Bronchial epithelial cell (primary cell): ENCODE measurements at regions not wholly inside any gene's neighbourhood (a gene's known extent, or its start where the extent isn't known, plus 50 kb on each side); places are given as distances from the start of the nearest gene placed in this dataset.
A peak's percentile ranks its signal among the peaks of the same experiment; 100 is the strongest.
"Not testable (repeated sequence)": the region's sequence is repeated elsewhere in the genome, so short reads cannot be mapped to it uniquely, and the experiment has no call there.

Source experiments
- DNase-seq: peaks from one replicate; pipeline ENCODE4 v3.0.0-alpha.2; 2010; ENCODE audit warnings: low read depth
- FAIRE-seq: peaks from 2 replicates; lab custom pipeline; 2011; peaks lifted over from hg19 to GRCh38; lab: Jason Lieb, UNC
- H3K27me3 ChIP-seq: 2 replicates; pipeline ENCODE4 v1.5.1; 2011; ENCODE audit warnings: low read length; ENCODE audit not compliant: control insufficient read depth, insufficient read depth
- H3K36me3 ChIP-seq: 2 replicates; pipeline ENCODE4 v1.5.1; 2011; ENCODE audit warnings: low read length; ENCODE audit not compliant: control insufficient read depth, insufficient read depth
- H3K4me3 ChIP-seq: 2 replicates; pipeline ENCODE4 v1.5.1; 2011; ENCODE audit warnings: mild to moderate bottlenecking, low read depth, low read length, control low read depth
- TF ChIP-seq, protein P1 (sequence below): IDR thresholded peaks from 2 replicates; pipeline ENCODE4 v1.5.1; 2011; ENCODE audit warnings: mild to moderate bottlenecking, moderate library complexity, low read length, control low read depth, inconsistent platforms; ENCODE audit not compliant: insufficient read depth, severe bottlenecking

DNA sequence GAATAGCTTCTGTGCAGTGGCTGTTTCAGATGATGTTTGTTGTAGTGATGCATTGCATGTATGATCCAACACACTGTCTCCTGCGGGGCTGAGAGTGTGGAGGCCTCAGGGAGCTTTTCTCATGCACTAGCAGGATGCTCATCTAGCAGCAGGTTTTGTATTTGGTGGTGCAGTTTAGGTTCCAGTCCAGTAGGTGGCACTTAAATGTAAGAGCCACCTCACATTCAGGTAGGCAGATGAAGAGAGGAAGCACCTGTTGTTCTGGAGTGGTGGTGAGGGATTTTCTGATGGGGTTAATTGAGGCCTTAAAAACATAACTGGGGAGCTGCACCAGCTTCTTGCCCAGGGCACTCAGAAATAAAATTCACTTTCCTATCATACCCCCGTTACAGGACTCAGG is 300.9 kb downstream of the SPIN4 start:
- TF ChIP-seq, protein P1, sequence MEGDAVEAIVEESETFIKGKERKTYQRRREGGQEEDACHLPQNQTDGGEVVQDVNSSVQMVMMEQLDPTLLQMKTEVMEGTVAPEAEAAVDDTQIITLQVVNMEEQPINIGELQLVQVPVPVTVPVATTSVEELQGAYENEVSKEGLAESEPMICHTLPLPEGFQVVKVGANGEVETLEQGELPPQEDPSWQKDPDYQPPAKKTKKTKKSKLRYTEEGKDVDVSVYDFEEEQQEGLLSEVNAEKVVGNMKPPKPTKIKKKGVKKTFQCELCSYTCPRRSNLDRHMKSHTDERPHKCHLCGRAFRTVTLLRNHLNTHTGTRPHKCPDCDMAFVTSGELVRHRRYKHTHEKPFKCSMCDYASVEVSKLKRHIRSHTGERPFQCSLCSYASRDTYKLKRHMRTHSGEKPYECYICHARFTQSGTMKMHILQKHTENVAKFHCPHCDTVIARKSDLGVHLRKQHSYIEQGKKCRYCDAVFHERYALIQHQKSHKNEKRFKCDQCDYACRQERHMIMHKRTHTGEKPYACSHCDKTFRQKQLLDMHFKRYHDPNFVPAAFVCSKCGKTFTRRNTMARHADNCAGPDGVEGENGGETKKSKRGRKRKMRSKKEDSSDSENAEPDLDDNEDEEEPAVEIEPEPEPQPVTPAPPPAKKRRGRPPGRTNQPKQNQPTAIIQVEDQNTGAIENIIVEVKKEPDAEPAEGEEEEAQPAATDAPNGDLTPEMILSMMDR = no peak
- H3K36me3 ChIP-seq = no peaks in the 10 kb centered on the region
- no peaks in the 10 kb centered on the region for H3K27me3 ChIP-seq
- peak; percentile 0 for DNase-seq
- FAIRE-seq = no peak
- H3K4me3 ChIP-seq = no peak overlapping the region

DNA sequence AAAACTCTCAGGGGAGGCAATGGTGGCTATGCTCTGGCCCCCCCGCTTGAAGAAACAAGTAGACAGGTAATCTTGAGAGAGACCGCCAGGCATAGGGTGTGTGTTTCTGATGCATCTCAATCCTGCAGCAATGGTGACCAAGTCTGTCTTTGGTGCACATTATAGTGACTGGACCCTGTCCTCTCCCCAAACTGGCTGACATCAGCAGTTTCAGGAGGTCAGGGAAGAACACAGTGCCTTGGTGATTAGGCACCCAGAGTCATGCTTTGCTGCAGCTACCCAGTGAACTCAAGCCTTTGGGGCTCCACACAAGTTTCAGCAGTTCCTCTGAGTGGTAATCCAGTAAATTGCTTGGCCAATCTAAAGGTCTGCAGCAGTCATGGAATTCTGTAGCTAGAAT is 318.3 kb downstream of the SPIN4 start:
- FAIRE-seq (peak; percentile 82), DNase-seq (no peak)
- no peak overlapping the region for H3K4me3 ChIP-seq
- TF ChIP-seq, protein P1 = no peak
- H3K27me3 ChIP-seq = no peaks in the 10 kb centered on the region
- H3K36me3 ChIP-seq = no peaks in the 10 kb centered on the region

DNA sequence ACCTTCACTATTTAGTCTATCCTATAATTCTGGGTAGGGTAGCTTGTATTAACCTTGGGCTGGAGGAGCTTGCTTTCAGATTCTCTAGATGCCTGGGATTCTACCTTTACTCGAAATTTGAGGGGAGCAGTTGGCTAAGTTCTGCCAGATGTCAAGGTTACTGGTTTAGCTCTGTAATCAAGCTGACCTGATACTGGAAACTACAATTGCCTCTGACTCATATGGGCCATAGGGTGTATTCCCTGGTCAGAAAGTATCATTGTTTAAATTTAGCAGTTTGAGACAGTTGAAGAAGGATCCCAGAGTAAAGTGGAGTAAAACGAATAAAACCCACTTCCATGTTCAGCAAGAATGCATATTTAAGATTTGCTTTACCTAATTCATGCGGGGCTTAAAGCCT is 337.6 kb downstream of the SPIN4 start:
- Histone ChIP-seq H3K27me3 (no peaks in the 10 kb centered on the region), H3K4me3 (no peak overlapping the region), H3K36me3 (no peaks in the 10 kb centered on the region)
- DNase-seq (no peak), FAIRE-seq (no peak)
- TF ChIP-seq, protein P1 = no peak

DNA sequence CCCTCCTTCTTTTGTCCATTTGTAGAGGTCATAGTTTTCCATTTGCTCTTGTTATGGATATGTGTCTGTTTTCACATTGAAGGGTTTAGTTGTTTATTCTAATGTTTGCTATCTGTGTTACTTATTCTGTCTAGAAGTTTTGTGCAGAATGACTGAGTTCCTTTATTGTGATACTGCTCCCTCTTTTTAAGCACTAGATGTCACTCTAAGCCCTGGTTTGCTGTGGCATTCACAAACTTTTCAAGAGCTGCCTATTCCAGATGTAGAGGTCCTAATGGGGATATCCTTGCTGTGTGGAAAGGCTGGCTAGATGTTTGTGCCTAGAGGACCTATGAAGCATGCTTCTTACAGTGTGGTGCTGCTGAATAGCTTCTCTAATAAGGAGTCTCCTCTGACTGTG is 338.6 kb downstream of the SPIN4 start:
- no peaks in the 10 kb centered on the region for H3K36me3 ChIP-seq
- FAIRE-seq (no peak), DNase-seq (no peak)
- no peaks in the 10 kb centered on the region for H3K27me3 ChIP-seq
- TF ChIP-seq, protein P1 = no peak
- H3K4me3 ChIP-seq = no peak overlapping the region

DNA sequence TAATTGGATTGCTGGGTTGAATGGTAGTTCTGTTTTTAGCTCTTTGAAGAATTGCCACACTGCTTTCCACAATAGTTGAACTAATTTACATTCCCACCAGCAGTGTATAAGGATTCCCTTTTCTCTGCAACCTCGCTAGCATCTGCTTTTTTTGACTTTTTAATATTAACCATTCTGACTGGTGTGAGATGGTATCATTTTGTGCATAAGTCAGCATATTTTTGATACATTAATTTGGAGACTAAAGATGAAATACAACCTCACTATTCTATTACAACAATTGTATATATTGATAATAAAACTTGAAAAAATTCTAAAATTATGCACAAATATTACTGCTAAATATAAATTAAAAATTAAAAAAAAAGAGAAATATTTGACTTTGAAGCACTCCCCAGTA is 350.9 kb downstream of the SPIN4 start:
- DNase-seq, H3K4me3 ChIP-seq, H3K27me3 ChIP-seq, H3K36me3 ChIP-seq, FAIRE-seq: not testable (repeated sequence)
